HG02623 (cell line): ENCODE measurements at regions not wholly inside any gene's neighbourhood (a gene's known extent, or its start where the extent isn't known, plus 50 kb on each side); places are given as distances from the start of the nearest gene placed in this dataset.
"Not testable (repeated sequence)": the region's sequence is repeated elsewhere in the genome, so short reads cannot be mapped to it uniquely, and the experiment has no call there.

Source experiments
- ATAC-seq: cut with Tn5 transposase; IDR thresholded peaks from one replicate; pipeline ENCODE4 v1.9.1; 2021; ENCODE audit warnings: moderate library complexity; ENCODE audit not compliant: unreplicated experiment

- ATAC-seq = no peak
Observed at GRCh38 chr14:52202151-52202550, 65.3 kb upstream of the PTGDR start.

GRCh38 chr14:52190337-52190931, 77.1 kb upstream of the PTGDR start:
- no peak for ATAC-seq

- ATAC-seq = no peak
Observed at GRCh38 chr14:52189325-52189724, 78.2 kb upstream of the PTGDR start.

- no peak for ATAC-seq
Observed at GRCh38 chr14:52188381-52188780, 79.1 kb upstream of the PTGDR start.

- no peak for ATAC-seq
Observed at GRCh38 chr14:52185178-52185577, 82.3 kb upstream of the PTGDR start.

GRCh38 chr14:52182853-52183252, 84.6 kb upstream of the PTGDR start:
- no peak for ATAC-seq

- ATAC-seq = no peak
Observed at GRCh38 chr14:52179141-52179790, 88.2 kb upstream of the PTGDR start.

GRCh38 chr14:52175982-52176502, 91.5 kb upstream of the PTGDR start:
- peak; percentile 69 for ATAC-seq

- ATAC-seq = not testable (repeated sequence)
Observed at GRCh38 chr14:52171932-52172331, 95.6 kb upstream of the PTGDR start.

GRCh38 chr14:52166822-52167221, 98.0 kb upstream of the NID2 start:
- no peak for ATAC-seq

- ATAC-seq = no peak
Observed at GRCh38 chr14:52155651-52156213, 86.9 kb upstream of the NID2 start.

- ATAC-seq = no peak
Observed at GRCh38 chr14:52154992-52155650, 86.3 kb upstream of the NID2 start.

GRCh38 chr14:52153939-52154338, 85.1 kb upstream of the NID2 start:
- no peak for ATAC-seq

GRCh38 chr14:52150162-52150561, 81.3 kb upstream of the NID2 start:
- no peak for ATAC-seq

- ATAC-seq = no peak
Observed at GRCh38 chr14:52148371-52148770, 79.5 kb upstream of the NID2 start.

- no peak for ATAC-seq
Observed at GRCh38 chr14:52146504-52146903, 77.6 kb upstream of the NID2 start.

GRCh38 chr14:52144099-52144498, 75.2 kb upstream of the NID2 start:
- not testable (repeated sequence) for ATAC-seq

- ATAC-seq = no peak
Observed at GRCh38 chr14:52142504-52142903, 73.6 kb upstream of the NID2 start.

- ATAC-seq = no peak
Observed at GRCh38 chr14:52131640-52132320, 62.9 kb upstream of the NID2 start.

GRCh38 chr14:52129721-52130120, 60.9 kb upstream of the NID2 start:
- no peak for ATAC-seq

- no peak for ATAC-seq
Observed at GRCh38 chr14:52125885-52126284, 57.0 kb upstream of the NID2 start.
